ENCODE measurements at regions not wholly inside any gene's neighbourhood (a gene's known extent, or its start where the extent isn't known, plus 50 kb on each side); places are given as distances from the start of the nearest gene placed in this dataset.

GRCh38 chr21:38556390-38556789 lies 58.1 kb upstream of the ERG start:
- DNase-seq (ENCODE audit: low spot score), result no peak

DNA sequence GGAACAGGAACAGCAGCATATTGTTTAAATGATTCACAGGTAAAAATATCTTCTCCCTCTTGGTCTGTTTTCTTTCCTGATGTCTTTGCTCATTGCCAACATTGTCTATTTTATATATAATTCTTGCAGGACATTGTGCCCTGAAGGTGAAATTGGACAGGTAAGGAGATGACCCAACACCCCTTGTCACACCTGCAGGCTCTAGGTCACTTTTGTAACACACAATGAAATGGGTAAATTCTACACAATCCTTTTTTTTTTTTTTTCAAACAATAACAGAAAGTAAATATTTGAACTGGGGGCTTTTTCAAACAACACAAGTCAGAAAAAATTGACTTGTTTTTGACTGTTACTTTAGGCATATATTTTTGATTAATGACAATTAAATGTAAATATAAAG lies 62.9 kb upstream of the ERG start:
- DNase-seq (ENCODE audit: low spot score), result no peak

DNA sequence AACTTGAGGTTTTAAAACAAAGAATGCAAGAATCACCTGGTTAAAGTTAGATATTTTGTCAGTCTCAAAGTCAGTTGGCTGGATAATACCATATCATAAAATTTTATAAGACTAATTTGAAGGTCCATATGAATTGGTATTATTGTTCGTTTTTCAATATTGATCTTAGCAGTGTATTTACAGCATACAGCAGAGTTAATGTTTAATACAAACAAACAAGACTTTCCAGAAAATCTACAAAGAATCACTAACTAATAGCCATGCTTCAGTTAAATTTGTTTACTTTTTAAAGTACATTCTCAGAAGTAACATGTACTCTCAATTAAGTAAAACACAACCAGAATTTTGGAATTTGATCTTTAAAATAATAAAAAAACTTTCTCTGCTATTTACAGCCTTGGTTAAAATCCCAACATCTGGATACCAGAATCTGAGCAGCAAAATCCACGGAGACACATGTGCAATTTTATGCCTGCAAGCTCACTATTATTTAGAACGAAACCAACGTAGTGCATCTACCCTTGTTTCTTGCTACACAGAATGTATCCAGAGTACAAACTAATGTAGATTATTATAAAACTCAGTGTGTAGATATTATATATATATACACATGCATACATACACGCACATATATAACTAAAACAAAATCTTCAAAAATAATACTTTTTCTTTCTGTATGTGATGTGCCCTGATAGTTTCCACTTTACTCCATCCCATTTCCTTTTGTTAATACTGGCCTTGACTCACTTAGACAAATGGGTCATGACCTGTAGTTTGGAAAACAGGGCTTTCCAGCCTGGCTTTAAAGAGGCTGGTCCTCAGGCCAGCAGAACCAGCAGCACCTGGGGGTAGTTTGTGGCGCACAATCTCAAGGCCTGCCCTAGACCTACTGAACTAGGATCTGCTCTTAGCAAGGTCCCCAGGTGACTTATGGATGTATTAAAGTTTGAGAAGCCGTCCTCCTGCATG lies 63.6 kb upstream of the ERG start:
- no peak for DNase-seq (ENCODE audit: low spot score)

- DNase-seq (ENCODE audit: low spot score), result no peak
Measured at GRCh38 chr21:38567335-38567969, 69.2 kb upstream of the ERG start.

DNA sequence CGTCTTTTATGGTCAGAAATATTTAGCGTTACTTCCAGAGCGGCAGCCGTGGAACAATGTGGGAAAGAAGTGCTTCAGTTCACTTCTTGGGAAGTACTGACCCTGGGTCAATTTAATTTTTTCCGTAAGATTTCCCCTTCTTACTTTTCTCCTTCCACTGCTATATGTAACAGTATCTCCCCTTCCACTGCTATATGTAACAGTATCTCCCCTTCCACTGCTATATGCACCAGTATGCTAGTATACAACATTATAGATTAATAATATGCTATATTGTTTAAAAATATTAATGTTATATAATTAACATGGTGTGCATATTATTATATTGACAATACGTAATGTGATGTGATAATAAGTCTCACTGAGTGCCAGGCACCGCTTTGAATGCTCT lies 69.7 kb upstream of the ERG start:
- no peak for DNase-seq (ENCODE audit: low spot score)

- DNase-seq (ENCODE audit: low spot score), result no peak
Measured at GRCh38 chr21:38569733-38570132, 71.5 kb upstream of the ERG start.

- DNase-seq (ENCODE audit: low spot score), result no peak
Measured at GRCh38 chr21:38570596-38570995, 72.3 kb upstream of the ERG start.

GRCh38 chr21:38574895-38575575 lies 76.8 kb upstream of the ERG start:
- DNase-seq (ENCODE audit: low spot score), result no peak

GRCh38 chr21:38577887-38578286 lies 79.6 kb upstream of the ERG start:
- no peak for DNase-seq (ENCODE audit: low spot score)

DNA sequence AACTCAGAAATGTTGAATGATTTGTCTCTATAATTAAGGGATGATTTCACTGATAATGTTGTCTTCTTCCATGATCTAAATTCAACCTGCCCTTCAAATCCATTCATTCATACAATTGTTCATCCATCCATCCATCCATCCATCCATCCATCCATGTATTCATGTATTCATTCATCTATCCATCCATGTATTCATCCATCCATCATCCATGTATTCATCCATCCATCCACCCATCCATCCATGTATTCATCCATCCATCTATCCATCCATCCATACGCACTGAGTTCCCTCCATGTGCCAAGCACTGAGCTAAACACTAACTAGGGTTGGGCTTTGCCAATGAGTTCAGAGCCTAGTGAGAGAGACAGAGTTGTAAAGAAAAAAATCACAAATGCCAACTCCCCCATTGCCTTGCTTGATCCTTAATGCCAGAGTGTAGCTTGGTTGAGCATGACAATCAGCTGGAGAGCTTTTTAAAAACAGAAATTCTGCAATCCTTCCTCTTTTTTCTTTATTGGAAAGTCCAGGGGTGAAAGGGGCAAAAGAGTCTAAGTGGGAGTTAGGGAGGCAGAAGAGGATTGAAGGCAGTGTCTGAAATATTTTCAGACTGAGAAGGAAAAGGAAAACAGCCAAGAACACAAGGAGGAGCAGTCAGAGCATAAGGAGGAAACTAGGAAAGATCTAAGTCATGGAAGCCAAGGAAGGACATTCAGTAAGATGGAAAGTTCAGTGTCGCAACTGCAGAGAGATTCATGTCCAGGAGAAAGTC lies 92.4 kb upstream of the ERG start:
- DNase-seq (ENCODE audit: low spot score), result no peak

DNA sequence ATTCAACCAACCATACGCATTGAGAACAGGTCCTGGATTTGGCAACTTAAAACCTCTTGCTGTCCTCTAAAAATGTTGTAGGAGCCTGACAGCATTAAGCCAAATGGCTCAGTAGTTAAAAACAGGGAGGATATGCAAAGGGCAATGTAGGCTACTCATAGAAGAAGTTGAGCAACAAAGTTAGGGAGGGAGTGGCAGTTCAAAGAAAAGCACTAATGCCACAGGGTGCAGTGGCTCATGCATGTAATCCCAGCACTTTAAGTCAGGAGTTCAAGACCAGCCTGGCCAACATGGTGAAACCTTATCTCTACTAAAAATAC lies 92.9 kb upstream of the ERG start:
- DNase-seq (ENCODE audit: low spot score), result no peak

DNA sequence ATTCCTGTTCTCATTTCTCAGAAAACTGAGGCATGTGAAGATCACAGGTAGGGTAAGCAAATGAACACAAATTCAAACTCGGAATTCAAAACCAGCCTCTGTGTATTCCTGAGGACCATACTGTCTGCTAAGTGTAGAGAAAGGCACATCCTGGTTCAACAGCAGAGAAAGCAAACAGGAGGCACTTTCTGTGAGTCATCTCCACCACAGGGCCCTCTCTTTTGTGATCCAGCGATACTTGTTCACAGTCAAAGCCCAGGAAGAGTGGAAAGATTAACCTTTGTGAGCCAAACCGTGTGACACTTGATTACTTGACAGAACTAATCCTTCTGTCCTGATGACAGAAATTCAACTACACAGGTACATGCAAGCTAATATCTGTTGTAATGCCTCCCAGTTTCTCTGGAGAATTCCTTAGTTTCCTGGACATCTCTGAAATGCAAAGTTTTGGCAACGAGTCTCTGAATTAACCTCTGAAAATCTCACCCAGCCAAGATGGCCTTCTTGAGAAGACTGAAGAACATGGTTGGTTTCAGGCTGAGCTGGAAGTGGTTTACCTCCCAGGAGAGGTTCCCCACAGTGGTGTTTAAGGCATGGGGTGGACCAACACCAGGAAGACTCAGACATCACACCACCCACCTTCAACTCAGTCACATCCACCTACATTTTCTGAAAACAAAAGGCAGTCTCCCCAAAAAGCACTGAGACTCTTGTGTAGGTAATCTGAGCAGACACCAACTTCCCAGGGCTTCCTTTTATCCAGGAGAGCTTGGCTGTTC lies 98.2 kb upstream of the ERG start:
- peak; percentile 39 for DNase-seq (ENCODE audit: low spot score)

- peak; percentile 8 for DNase-seq (ENCODE audit: low spot score)
Measured at GRCh38 chr21:38597421-38597820, 99.1 kb upstream of the ERG start.

DNA sequence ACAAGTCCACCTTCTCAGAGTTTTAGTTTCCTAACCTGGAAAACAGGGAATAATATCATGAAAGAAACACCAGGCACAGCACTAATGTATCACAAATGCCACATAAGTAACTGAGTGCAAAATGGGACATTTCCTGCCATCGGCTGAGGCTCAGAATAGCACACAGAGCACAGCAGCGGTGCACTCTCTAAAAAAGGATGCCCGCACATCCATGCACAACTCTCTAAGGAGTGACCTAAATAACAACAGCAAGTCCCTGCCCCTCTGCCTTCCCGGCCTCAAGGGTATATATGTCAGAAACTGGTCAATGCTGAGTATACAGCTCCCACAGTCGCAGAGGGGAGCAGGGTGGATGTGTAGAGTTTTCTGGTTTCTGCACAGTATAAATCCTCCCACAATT lies 100.1 kb upstream of the ERG start:
- no peak for DNase-seq (ENCODE audit: low spot score)

DNA sequence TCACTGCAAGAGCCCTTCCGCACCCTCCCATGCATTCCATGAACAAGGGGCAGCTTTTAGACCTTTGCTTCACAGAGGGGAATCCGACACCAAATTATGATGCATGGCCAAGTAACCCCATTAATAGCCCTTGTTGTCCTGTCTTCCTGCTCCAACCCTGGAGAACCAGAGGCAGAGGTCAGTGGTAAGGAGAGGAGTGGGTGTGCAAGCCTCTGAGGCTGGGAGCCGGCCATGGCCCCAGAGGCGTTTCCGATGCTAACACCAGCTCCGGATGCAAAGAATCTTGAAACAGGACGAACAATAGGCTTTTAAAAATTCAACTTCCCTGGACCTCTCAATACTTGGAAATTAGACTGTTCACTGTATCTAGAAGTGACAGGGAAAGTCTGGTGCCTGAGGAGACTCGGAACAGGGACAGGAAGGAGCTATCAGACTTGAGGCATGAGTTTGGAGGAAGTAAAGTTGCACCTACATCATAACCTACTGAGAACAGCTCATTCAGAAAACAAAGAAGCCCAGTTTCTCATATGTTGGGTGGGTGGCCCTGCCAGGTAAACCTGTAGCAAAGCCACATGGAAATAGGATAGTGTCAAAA lies 101.2 kb upstream of the ERG start:
- no peak for DNase-seq (ENCODE audit: low spot score)

GRCh38 chr21:38600106-38600505 lies 101.8 kb upstream of the ERG start:
- DNase-seq (ENCODE audit: low spot score), result no peak

DNA sequence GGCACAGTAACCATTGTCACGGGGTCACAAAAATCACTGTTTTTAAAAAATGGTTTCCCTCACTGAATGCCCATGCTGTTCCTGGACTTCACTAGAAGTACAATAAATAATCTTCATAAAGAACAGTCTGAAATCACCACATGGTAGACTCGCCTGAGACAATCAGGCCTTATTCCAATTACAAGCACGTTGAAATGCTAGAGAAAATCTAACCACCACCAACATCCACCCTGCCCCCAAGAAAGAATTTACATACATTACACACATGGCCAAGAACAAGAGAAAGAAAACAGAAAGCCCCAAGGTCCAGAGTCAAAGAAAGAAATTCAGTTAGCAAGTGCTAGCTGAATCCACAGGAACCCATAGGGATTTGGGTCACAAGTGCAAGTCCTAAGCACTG lies 107.0 kb upstream of the ERG start:
- no peak for DNase-seq (ENCODE audit: low spot score)

GRCh38 chr21:38609580-38609979 lies 111.3 kb upstream of the ERG start:
- DNase-seq (ENCODE audit: low spot score), result no peak

- DNase-seq (ENCODE audit: low spot score), result no peak
Measured at GRCh38 chr21:38610623-38611251, 112.5 kb upstream of the ERG start.

DNA sequence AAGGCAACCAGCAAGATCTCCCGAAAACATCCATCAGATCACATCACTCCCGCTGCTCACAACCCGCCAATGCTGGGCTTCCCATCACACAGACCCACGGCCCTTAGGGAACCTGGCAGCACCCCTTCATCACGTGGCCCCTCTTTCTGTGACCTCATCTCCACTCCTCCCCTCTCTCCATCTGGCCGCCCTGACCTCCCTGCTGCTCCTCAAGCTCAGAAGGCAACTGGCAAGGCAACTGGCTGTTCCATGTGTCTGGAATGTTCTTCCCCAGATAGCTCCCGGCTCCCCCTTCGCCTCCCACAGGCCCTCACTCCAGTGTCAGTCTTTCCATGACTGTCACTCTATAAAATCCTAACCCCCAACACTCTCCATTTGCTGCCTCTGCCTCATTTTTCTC lies 113.0 kb upstream of the ERG start:
- no peak for DNase-seq (ENCODE audit: low spot score)

- DNase-seq (ENCODE audit: low spot score), result no peak
Measured at GRCh38 chr21:38613686-38614085, 115.4 kb upstream of the ERG start.

Data from SW480 (cell line).